Kidney (tissue), 13 donors: ENCODE measurements at regions not wholly inside any gene's neighbourhood (a gene's known extent, or its start where the extent isn't known, plus 50 kb on each side); places are given as distances from the start of the nearest gene placed in this dataset.

ENCODE experiments used
- DNase-seq, 5 donors: peaks; one replicate each; pipeline ENCODE4 v3.0.0-alpha.2; 2013 to 2020
- FAIRE-seq: peaks from 2 replicates; lab custom pipeline; 2012; peaks lifted over from hg19 to GRCh38; lab: Jason Lieb, UNC
- H3K27ac ChIP-seq, 2 donors: one replicate each; pipeline ENCODE4 v1.7.0; 2013; ENCODE audit warnings: low read depth in 2 of 2, low read length in 2 of 2, inconsistent platforms in 1 of 2
- H3K27me3 ChIP-seq: one replicate; pipeline ENCODE4 v1.7.1; 2013; ENCODE audit warnings: low read length, inconsistent platforms; ENCODE audit not compliant: control insufficient read depth, insufficient read depth
- H3K36me3 ChIP-seq, 3 donors: one replicate each; pipeline versions ENCODE4 v1.7.0 to v1.7.1; 2013; ENCODE audit warnings: low read length in 3 of 3, control low read depth in 1 of 3, inconsistent platforms in 1 of 3; ENCODE audit not compliant: insufficient read depth in 3 of 3, control insufficient read depth in 2 of 3
- H3K4me1 ChIP-seq, 3 donors: one replicate each; pipeline versions ENCODE4 v1.7.0 to v1.7.1; 2013; ENCODE audit warnings: low read length in 3 of 3, inconsistent platforms in 1 of 3, low read depth in 1 of 3; ENCODE audit not compliant: control insufficient read depth in 2 of 3, insufficient read depth in 2 of 3
- H3K4me3 ChIP-seq, 3 donors: one replicate each; pipeline versions ENCODE4 v1.7.0 to v1.8.1; 2013; ENCODE audit warnings: low read length in 3 of 3, control low read depth in 1 of 3, inconsistent platforms in 1 of 3
- H3K9ac ChIP-seq, 3 donors: one replicate each; pipeline versions ENCODE4 v1.7.0 to v1.7.1; 2013; ENCODE audit warnings: low read length in 3 of 3, control low read depth in 1 of 3, inconsistent platforms in 1 of 3
- H3K9me3 ChIP-seq, 3 donors: one replicate each; pipeline versions ENCODE4 v1.7.0 to v1.7.1; 2013; ENCODE audit warnings: low read length in 3 of 3, control low read depth in 1 of 3, inconsistent platforms in 1 of 3; ENCODE audit not compliant: control insufficient read depth in 2 of 3, insufficient read depth in 1 of 3
- CTCF ChIP-seq: IDR thresholded peaks from 3 replicates; pipeline ENCODE4 v1.5.1; 2012; ENCODE audit warnings: mild to moderate bottlenecking, moderate library complexity, borderline replicate concordance; ENCODE audit not compliant: insufficient read depth; ENCODE audit errors: extremely low read depth
- intact Hi-C: fragments of 100-400 bp; cut with DNase I; formaldehyde crosslinking; loops from one replicate; pipeline ENCODE4 v1.11.1; 2022
- donor health status: control.
- donor health status: control.
- donor health status: control.
- donor health status: control.
- donor health status: control.
- donor health status: DM: yes; HTN: yes; CAD: no.
- donor health status: Normal renal cell carcinoma (clear cell type).

- H3K4me1 ChIP-seq, result no peaks in the 10 kb centered on the region
- DNase-seq (no peak), FAIRE-seq (no peak)
- no peak overlapping the region for H3K27ac ChIP-seq
- H3K9ac ChIP-seq, result no peak overlapping the region
- no peak for TF ChIP-seq CTCF
- intact Hi-C loops, result no loop called here
- H3K4me3 ChIP-seq, result no peak overlapping the region
- H3K9me3 ChIP-seq, result no peaks in the 10 kb centered on the region
- no peaks in the 10 kb centered on the region for H3K36me3 ChIP-seq
- H3K27me3 ChIP-seq, result no peaks in the 10 kb centered on the region
These were observed 514.8 kb upstream of the MYT1L start for GRCh38 chr2:2845806-2846315.

GRCh38 chr2:2845267-2845666 is 514.2 kb upstream of the MYT1L start:
- Histone ChIP-seq H3K27ac (no peak overlapping the region), H3K27me3 (no peaks in the 10 kb centered on the region), H3K9ac (no peak overlapping the region), H3K4me3 (no peak overlapping the region), H3K4me1 (no peaks in the 10 kb centered on the region), H3K36me3 (no peaks in the 10 kb centered on the region), H3K9me3 (no peaks in the 10 kb centered on the region)
- no peak for TF ChIP-seq CTCF
- FAIRE-seq (no peak), DNase-seq (no peak)
- intact Hi-C loops, result no loop called here

GRCh38 chr2:2843969-2844548 is 513.0 kb upstream of the MYT1L start:
- Histone ChIP-seq H3K27ac (no peak overlapping the region), H3K9me3 (no peaks in the 10 kb centered on the region), H3K27me3 (no peaks in the 10 kb centered on the region), H3K9ac (no peak overlapping the region), H3K4me1 (no peaks in the 10 kb centered on the region), H3K4me3 (no peak overlapping the region), H3K36me3 (no peaks in the 10 kb centered on the region)
- peak in 4 of 5 donors; percentile 27 to 47 (median 34) for DNase-seq
- TF ChIP-seq CTCF, result no peak
- no peak for FAIRE-seq
- intact Hi-C loops, result no loop called here

- DNase-seq (peak in 1 of 5 donors; percentile 17), FAIRE-seq (no peak)
- TF ChIP-seq CTCF, result no peak
- Histone ChIP-seq H3K9me3 (no peaks in the 10 kb centered on the region), H3K9ac (no peak overlapping the region), H3K4me1 (no peaks in the 10 kb centered on the region), H3K27ac (no peak overlapping the region), H3K27me3 (no peaks in the 10 kb centered on the region), H3K36me3 (no peaks in the 10 kb centered on the region), H3K4me3 (no peak overlapping the region)
- intact Hi-C loops, result no loop called here
These were observed 511.4 kb upstream of the MYT1L start for GRCh38 chr2:2842466-2842865.
